Epithelial cell of esophagus (primary cell): ENCODE measurements at regions not wholly inside any gene's neighbourhood (a gene's known extent, or its start where the extent isn't known, plus 50 kb on each side); places are given as distances from the start of the nearest gene placed in this dataset.

Experiments
- DNase-seq: peaks from one replicate; pipeline ENCODE4 v3.0.0; 2010; ENCODE audit warnings: low read depth
- H3K4me3 ChIP-seq: 2 replicates; pipeline ENCODE4 v1.5.1; 2011; ENCODE audit warnings: mild to moderate bottlenecking, low read length, control low read depth
- TF ChIP-seq, protein P1 (sequence below): IDR thresholded peaks from 2 replicates; pipeline ENCODE4 v1.5.1; 2011; ENCODE audit warnings: low read depth, mild to moderate bottlenecking, low read length, control low read depth, inconsistent platforms; ENCODE audit not compliant: insufficient read depth; ENCODE audit errors: missing control alignments

DNA sequence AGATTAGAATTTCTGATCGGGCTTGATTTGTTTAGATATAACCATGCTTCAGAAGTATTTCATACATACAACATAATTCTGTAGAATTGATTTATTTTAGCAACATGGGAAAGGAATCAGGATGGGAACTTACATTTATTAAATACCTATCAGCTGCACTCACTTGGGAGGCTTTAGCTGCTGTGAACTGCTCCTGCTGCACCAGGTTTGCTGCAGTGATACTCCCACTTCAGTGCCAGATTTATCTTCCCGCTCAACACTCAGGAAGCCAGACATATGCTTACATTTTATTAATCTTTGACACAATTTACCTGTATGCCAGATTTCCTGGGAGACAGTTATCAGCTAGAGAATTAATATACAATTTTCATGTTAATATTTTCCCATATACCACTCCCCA, 64.0 kb upstream of the PLCXD3 start:
- DNase-seq: no peak
- TF ChIP-seq, protein P1, sequence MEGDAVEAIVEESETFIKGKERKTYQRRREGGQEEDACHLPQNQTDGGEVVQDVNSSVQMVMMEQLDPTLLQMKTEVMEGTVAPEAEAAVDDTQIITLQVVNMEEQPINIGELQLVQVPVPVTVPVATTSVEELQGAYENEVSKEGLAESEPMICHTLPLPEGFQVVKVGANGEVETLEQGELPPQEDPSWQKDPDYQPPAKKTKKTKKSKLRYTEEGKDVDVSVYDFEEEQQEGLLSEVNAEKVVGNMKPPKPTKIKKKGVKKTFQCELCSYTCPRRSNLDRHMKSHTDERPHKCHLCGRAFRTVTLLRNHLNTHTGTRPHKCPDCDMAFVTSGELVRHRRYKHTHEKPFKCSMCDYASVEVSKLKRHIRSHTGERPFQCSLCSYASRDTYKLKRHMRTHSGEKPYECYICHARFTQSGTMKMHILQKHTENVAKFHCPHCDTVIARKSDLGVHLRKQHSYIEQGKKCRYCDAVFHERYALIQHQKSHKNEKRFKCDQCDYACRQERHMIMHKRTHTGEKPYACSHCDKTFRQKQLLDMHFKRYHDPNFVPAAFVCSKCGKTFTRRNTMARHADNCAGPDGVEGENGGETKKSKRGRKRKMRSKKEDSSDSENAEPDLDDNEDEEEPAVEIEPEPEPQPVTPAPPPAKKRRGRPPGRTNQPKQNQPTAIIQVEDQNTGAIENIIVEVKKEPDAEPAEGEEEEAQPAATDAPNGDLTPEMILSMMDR: no peak
- H3K4me3 ChIP-seq: no peak overlapping the region
